ENCODE measurements at regions not wholly inside any gene's neighbourhood (a gene's known extent, or its start where the extent isn't known, plus 50 kb on each side); places are given as distances from the start of the nearest gene placed in this dataset.

GRCh38 chr12:126648074-126648473, 1582.8 kb downstream of the AACS start:
- no peak for DNase-seq

- DNase-seq = no peak
These were observed 1585.9 kb downstream of the AACS start for GRCh38 chr12:126651133-126651532.

GRCh38 chr12:126663304-126664094, 1598.3 kb downstream of the AACS start:
- peak; percentile 4 for DNase-seq

- DNase-seq = no peak
These were observed 1599.6 kb upstream of the TMEM132C start for GRCh38 chr12:126667339-126667738.

- DNase-seq = no peak
These were observed 1598.4 kb upstream of the TMEM132C start for GRCh38 chr12:126668538-126668937.

GRCh38 chr12:126668961-126669360, 1598.0 kb upstream of the TMEM132C start:
- no peak for DNase-seq

GRCh38 chr12:126676434-126676833, 1590.5 kb upstream of the TMEM132C start:
- no peak for DNase-seq

- no peak for DNase-seq
These were observed 1585.3 kb upstream of the TMEM132C start for GRCh38 chr12:126681676-126682075.

- no peak for DNase-seq
These were observed 1582.3 kb upstream of the TMEM132C start for GRCh38 chr12:126684703-126685102.

- no peak for DNase-seq
These were observed 1581.3 kb upstream of the TMEM132C start for GRCh38 chr12:126685636-126686035.

- no peak for DNase-seq
These were observed 1578.4 kb upstream of the TMEM132C start for GRCh38 chr12:126688556-126688955.

GRCh38 chr12:126700096-126700495, 1566.9 kb upstream of the TMEM132C start:
- no peak for DNase-seq

- no peak for DNase-seq
These were observed 1562.4 kb upstream of the TMEM132C start for GRCh38 chr12:126704609-126705008.

- no peak for DNase-seq
These were observed 1560.7 kb upstream of the TMEM132C start for GRCh38 chr12:126706300-126706699.

- no peak for DNase-seq
These were observed 1558.5 kb upstream of the TMEM132C start for GRCh38 chr12:126708492-126708896.

GRCh38 chr12:126718365-126718764, 1548.6 kb upstream of the TMEM132C start:
- no peak for DNase-seq

GRCh38 chr12:126719912-126720705, 1546.9 kb upstream of the TMEM132C start:
- no peak for DNase-seq

- DNase-seq = no peak
These were observed 1540.3 kb upstream of the TMEM132C start for GRCh38 chr12:126726481-126727217.

- no peak for DNase-seq
These were observed 1539.5 kb upstream of the TMEM132C start for GRCh38 chr12:126727218-126728075.

- no peak for DNase-seq
These were observed 1532.7 kb upstream of the TMEM132C start for GRCh38 chr12:126734296-126734695.

GRCh38 chr12:126734710-126735109, 1532.3 kb upstream of the TMEM132C start:
- DNase-seq = no peak

GRCh38 chr12:126741536-126742240, 1525.3 kb upstream of the TMEM132C start:
- DNase-seq = no peak
